ENCODE measurements at regions not wholly inside any gene's neighbourhood (a gene's known extent, or its start where the extent isn't known, plus 50 kb on each side); places are given as distances from the start of the nearest gene placed in this dataset.

DNA sequence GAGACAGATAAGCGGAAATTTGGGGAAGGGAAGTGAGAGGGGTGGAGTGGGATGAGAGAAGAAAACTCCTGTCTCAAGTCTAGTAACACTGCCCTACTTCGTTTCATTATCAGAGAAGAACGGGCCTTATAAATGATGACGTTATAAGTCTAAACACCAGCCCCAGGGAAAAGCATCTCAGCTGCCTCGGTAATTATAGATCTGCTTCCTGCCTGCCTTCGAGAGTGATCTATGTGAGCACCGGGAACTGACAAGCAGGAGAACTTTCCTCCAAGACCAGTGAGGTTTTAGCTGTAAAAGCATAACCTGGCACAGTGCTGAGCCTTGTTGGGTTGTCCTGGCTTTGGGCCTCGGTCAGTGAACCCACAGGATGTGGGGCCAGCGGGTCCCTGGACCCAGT is 227.9 kb upstream of the SIX2 start:
- H3K4me1 ChIP-seq (ENCODE audit: control insufficient read depth, insufficient read depth, low read length): peaks cover 32% of the 10 kb centered on the region
- no peak overlapping the region for H3K4me3 ChIP-seq (ENCODE audit: low read length)
- no peaks in the 10 kb centered on the region for H3K27me3 ChIP-seq (ENCODE audit: control insufficient read depth, insufficient read depth, low read length)
- peak; percentile 65 for DNase-seq
- WGBS (ENCODE audit: insufficient coverage): 27% methylated on average over 8 of the region's 9 CpGs
- no peaks in the 10 kb centered on the region for H3K9me3 ChIP-seq (replicated peaks; ENCODE audit: control insufficient read depth, low read depth, low read length)
- peak overlapping the region; percentile 90 for H3K27ac ChIP-seq (ENCODE audit: low read length)
- no peaks in the 10 kb centered on the region for H3K36me3 ChIP-seq (ENCODE audit: control insufficient read depth, insufficient read depth, low read length)

DNA sequence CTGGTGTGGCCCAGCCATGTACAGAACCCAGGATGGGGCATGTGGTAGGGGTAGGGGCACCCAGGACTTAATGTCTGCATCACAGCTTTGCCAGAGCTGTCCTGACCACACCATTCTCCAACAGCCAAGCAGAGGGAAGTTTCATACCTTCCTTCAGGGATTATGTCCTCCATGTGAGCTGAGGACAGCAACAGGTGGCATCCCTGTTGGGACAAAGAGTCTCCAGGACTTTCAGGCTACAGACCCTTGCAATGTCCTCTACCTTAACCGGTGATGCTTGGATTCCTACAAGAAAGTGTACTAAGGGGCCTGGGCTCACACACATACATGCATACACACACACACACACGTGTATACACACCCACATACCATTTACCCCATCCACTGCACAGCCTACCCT is 227.0 kb upstream of the SIX2 start:
- no peak overlapping the region for H3K4me3 ChIP-seq (ENCODE audit: low read length)
- no peak overlapping the region for H3K27ac ChIP-seq (ENCODE audit: low read length)
- H3K4me1 ChIP-seq (ENCODE audit: control insufficient read depth, insufficient read depth, low read length): peaks cover 28% of the 10 kb centered on the region
- H3K36me3 ChIP-seq (ENCODE audit: control insufficient read depth, insufficient read depth, low read length): no peaks in the 10 kb centered on the region
- DNase-seq: no peak
- no peaks in the 10 kb centered on the region for H3K27me3 ChIP-seq (ENCODE audit: control insufficient read depth, insufficient read depth, low read length)
- 100% methylated on average over 1 of the region's 2 CpGs for WGBS (ENCODE audit: insufficient coverage)
- no peaks in the 10 kb centered on the region for H3K9me3 ChIP-seq (replicated peaks; ENCODE audit: control insufficient read depth, low read depth, low read length)

DNA sequence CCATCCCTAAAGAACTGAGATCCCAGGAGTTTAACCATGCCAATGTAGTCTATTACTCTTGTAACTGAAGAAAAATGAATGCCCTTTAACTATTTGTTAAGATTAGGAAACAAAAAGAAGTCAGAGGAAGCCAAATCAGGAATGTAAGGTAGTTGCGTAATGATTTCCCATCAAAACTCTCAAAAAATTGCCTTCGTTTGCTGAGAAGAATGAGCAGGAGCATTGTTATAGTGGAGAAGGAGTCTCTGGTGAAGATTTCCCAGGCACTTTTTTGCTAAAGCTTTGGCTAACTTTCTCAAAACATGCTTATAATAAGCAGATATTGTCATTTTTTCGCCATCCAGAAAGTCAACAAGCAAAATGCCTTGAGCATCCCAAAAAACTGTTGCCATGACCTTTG is 224.0 kb upstream of the SIX2 start:
- no peak for DNase-seq
- Histone ChIP-seq H3K36me3 (ENCODE audit: control insufficient read depth, insufficient read depth, low read length) (no peaks in the 10 kb centered on the region), H3K27me3 (ENCODE audit: control insufficient read depth, insufficient read depth, low read length) (no peaks in the 10 kb centered on the region), H3K9me3 (replicated peaks; ENCODE audit: control insufficient read depth, low read depth, low read length) (no peaks in the 10 kb centered on the region), H3K4me3 (ENCODE audit: low read length) (no peak overlapping the region), H3K4me1 (ENCODE audit: control insufficient read depth, insufficient read depth, low read length) (peaks cover 23% of the 10 kb centered on the region), H3K27ac (ENCODE audit: low read length) (no peak overlapping the region)
- WGBS (ENCODE audit: insufficient coverage): no CpG with 5 or more reads among the region's 3 CpGs

DNA sequence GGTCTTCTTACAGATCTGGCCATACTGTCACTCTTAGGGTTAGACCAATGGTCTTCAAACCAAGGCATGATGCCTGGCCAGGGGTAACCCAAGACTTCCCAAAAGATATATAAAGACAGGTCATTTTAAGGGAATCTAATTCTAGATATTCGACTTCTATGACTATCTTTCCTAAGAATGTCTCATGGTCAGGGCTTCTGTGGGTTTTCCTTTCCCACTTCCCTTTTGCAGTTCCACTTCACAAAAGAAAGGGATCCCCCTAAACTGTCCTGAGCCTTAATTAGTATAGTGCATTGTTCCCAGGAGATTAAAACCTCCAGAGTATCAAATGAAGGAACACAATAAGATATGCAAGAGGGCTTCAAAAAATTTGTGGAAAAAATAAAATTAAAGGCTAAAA is 223.6 kb upstream of the SIX2 start:
- no peaks in the 10 kb centered on the region for H3K36me3 ChIP-seq (ENCODE audit: control insufficient read depth, insufficient read depth, low read length)
- no peak overlapping the region for H3K27ac ChIP-seq (ENCODE audit: low read length)
- peaks cover 18% of the 10 kb centered on the region for H3K4me1 ChIP-seq (ENCODE audit: control insufficient read depth, insufficient read depth, low read length)
- H3K27me3 ChIP-seq (ENCODE audit: control insufficient read depth, insufficient read depth, low read length): no peaks in the 10 kb centered on the region
- no peak overlapping the region for H3K4me3 ChIP-seq (ENCODE audit: low read length)
- no peak for DNase-seq
- H3K9me3 ChIP-seq (replicated peaks; ENCODE audit: control insufficient read depth, low read depth, low read length): no peaks in the 10 kb centered on the region
- no CpG with 5 or more reads among the region's 1 CpG for WGBS (ENCODE audit: insufficient coverage)

GRCh38 chr2:45229411-45229810 is 220.2 kb upstream of the SIX2 start:
- H3K4me1 ChIP-seq (ENCODE audit: control insufficient read depth, insufficient read depth, low read length): peaks cover 5% of the 10 kb centered on the region
- DNase-seq: peak; percentile 75
- WGBS (ENCODE audit: insufficient coverage): 25% methylated on average over 1 of the region's 1 CpG
- H3K27ac ChIP-seq (ENCODE audit: low read length): no peak overlapping the region
- H3K36me3 ChIP-seq (ENCODE audit: control insufficient read depth, insufficient read depth, low read length): no peaks in the 10 kb centered on the region
- peaks cover 2% of the 10 kb centered on the region for H3K27me3 ChIP-seq (ENCODE audit: control insufficient read depth, insufficient read depth, low read length)
- no peak overlapping the region for H3K4me3 ChIP-seq (ENCODE audit: low read length)
- H3K9me3 ChIP-seq (replicated peaks; ENCODE audit: control insufficient read depth, low read depth, low read length): peaks cover 6% of the 10 kb centered on the region

- no peaks in the 10 kb centered on the region for H3K36me3 ChIP-seq (ENCODE audit: control insufficient read depth, insufficient read depth, low read length)
- H3K4me3 ChIP-seq (ENCODE audit: low read length): no peak overlapping the region
- peaks cover 6% of the 10 kb centered on the region for H3K9me3 ChIP-seq (replicated peaks; ENCODE audit: control insufficient read depth, low read depth, low read length)
- H3K27me3 ChIP-seq (ENCODE audit: control insufficient read depth, insufficient read depth, low read length): peaks cover 4% of the 10 kb centered on the region
- no peak overlapping the region for H3K27ac ChIP-seq (ENCODE audit: low read length)
- DNase-seq: no peak
- H3K4me1 ChIP-seq (ENCODE audit: control insufficient read depth, insufficient read depth, low read length): peaks cover 10% of the 10 kb centered on the region
- 94% methylated on average over 3 of the region's 3 CpGs for WGBS (ENCODE audit: insufficient coverage)
These were observed 218.1 kb upstream of the SIX2 start for GRCh38 chr2:45227347-45227746.

DNA sequence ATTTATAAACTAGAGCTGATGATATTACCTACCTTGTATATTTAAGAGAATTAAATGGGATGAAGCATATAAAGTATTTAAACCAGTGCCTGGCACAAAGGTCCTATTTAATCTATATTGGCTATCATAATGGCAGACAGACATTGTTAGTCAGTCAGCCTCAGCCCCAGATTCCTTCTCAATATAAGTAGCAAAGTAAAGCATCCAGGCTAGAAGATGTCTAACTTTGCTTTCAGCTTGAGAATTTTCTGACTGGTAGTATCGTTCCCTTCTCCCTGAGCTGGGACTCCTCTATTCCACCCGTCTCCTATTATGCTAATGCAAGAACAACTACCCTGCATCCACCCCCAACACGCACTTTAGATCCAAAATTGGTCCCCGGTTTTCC is 215.7 kb upstream of the SIX2 start:
- no peaks in the 10 kb centered on the region for H3K36me3 ChIP-seq (ENCODE audit: control insufficient read depth, insufficient read depth, low read length)
- peaks cover 18% of the 10 kb centered on the region for H3K4me1 ChIP-seq (ENCODE audit: control insufficient read depth, insufficient read depth, low read length)
- H3K27ac ChIP-seq (ENCODE audit: low read length): no peak overlapping the region
- peaks cover 8% of the 10 kb centered on the region for H3K27me3 ChIP-seq (ENCODE audit: control insufficient read depth, insufficient read depth, low read length)
- WGBS (ENCODE audit: insufficient coverage): 65% methylated on average over 4 of the region's 4 CpGs
- no peak overlapping the region for H3K4me3 ChIP-seq (ENCODE audit: low read length)
- DNase-seq: no peak
- H3K9me3 ChIP-seq (replicated peaks; ENCODE audit: control insufficient read depth, low read depth, low read length): peaks cover 6% of the 10 kb centered on the region

DNA sequence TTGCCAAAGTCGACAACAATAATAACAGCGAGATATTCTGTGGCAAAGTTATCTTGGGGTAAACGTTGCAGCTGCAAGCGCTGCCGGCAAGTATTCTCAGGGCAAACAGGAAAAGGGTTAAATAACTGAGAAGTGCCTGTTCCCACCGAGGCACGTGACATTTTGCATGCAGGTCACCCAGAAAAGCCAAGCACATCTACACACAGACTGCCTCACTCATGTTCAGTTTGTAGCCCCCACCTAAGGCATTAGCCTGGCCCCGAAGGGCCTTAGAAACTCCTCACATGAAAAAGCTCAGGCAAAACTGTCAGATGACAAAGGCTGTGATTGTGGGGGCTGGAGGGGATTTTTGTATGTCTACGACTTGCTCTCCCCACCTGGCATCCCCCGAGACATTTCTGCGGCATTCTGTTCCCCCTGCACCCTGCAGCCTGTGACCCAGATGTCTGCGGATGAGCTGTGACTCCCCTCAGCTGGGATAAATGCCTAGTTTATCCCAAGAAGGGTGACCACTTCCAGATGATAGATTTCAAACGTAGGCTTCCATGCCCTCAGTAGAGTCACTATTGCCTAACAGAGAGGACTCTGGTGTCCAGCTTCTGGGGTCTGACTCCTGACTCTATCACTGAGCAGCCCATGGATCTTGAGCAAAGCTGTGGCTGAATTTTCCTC is 215.2 kb upstream of the SIX2 start:
- Histone ChIP-seq H3K4me3 (ENCODE audit: low read length) (no peak overlapping the region), H3K9me3 (replicated peaks; ENCODE audit: control insufficient read depth, low read depth, low read length) (peaks cover 6% of the 10 kb centered on the region), H3K27ac (ENCODE audit: low read length) (no peak overlapping the region), H3K4me1 (ENCODE audit: control insufficient read depth, insufficient read depth, low read length) (peaks cover 20% of the 10 kb centered on the region), H3K36me3 (ENCODE audit: control insufficient read depth, insufficient read depth, low read length) (no peaks in the 10 kb centered on the region), H3K27me3 (ENCODE audit: control insufficient read depth, insufficient read depth, low read length) (peaks cover 8% of the 10 kb centered on the region)
- 23% methylated on average over 7 of the region's 13 CpGs for WGBS (ENCODE audit: insufficient coverage)
- no peak for DNase-seq

DNA sequence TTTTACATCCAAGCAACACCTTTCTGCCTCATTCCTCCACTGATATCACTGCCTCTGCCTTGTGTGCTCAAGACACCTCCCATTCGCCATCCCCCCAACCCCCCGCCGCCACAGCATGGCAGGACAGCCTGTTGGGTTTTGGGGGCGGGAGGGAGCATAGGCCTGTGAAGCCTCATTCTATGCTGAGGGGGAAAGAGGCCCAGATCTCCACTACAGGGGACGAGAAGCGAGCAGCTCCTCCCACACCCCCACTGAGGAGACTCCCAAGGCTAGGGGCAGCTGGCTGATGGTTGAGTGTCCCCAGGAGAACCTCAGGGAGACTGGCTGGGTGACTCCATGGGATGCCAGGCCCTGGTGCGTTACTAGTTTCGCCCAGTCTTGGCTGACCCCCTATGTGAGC is 214.3 kb upstream of the SIX2 start:
- Histone ChIP-seq H3K4me1 (ENCODE audit: control insufficient read depth, insufficient read depth, low read length) (peaks cover 18% of the 10 kb centered on the region), H3K27me3 (ENCODE audit: control insufficient read depth, insufficient read depth, low read length) (peaks cover 8% of the 10 kb centered on the region), H3K4me3 (ENCODE audit: low read length) (no peak overlapping the region), H3K27ac (ENCODE audit: low read length) (no peak overlapping the region), H3K36me3 (ENCODE audit: control insufficient read depth, insufficient read depth, low read length) (no peaks in the 10 kb centered on the region), H3K9me3 (replicated peaks; ENCODE audit: control insufficient read depth, low read depth, low read length) (peaks cover 6% of the 10 kb centered on the region)
- no peak for DNase-seq
- whole genome bisulfite sequencing (ENCODE audit: insufficient coverage): 53% methylated on average over 2 of the region's 8 CpGs

DNA sequence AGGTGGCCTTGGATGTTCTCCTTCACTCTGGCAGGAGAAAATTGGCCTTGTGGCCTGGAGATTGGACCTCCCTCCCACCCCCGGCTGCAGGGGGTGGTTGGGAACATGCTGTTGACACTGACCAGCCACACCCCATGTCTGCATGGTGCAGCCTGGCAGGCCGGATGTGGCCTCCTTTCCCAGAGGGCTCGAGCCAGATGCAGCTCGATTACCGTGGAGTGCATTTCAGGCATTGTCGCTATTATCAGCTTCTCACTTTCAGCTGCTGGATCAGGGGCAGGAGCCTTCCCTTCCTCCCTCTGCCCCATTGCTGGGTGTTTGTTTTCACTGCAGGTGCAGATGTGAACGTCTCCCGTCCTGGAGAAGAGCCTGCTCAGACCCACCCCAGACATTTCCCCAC is 211.0 kb upstream of the SIX2 start:
- Histone ChIP-seq H3K4me3 (ENCODE audit: low read length) (no peak overlapping the region), H3K36me3 (ENCODE audit: control insufficient read depth, insufficient read depth, low read length) (no peaks in the 10 kb centered on the region), H3K4me1 (ENCODE audit: control insufficient read depth, insufficient read depth, low read length) (peaks cover 18% of the 10 kb centered on the region), H3K27ac (ENCODE audit: low read length) (no peak overlapping the region), H3K9me3 (replicated peaks; ENCODE audit: control insufficient read depth, low read depth, low read length) (no peaks in the 10 kb centered on the region), H3K27me3 (ENCODE audit: control insufficient read depth, insufficient read depth, low read length) (peaks cover 8% of the 10 kb centered on the region)
- WGBS (ENCODE audit: insufficient coverage): 31% methylated on average over 5 of the region's 8 CpGs
- DNase-seq: peak; percentile 27

DNA sequence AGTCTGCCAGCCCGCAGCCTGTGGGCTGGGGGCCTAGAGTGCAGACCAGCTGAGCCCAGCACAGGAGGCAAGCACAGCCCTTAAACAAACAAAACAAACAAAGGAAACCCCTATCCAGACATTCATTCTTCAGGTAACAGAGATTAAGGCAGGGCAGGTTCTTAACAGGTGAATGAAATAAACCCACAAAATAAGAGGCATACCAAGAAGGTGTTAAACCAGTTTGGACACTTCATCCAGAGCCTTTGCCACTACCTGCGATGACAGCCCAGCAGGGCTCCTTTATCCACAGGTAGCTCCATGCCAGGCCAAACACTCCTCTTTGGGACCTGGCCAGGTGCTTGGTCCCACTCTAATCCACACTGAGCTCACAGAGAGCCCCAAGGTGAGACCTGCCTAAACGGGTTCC is 209.7 kb upstream of the SIX2 start:
- no peaks in the 10 kb centered on the region for H3K9me3 ChIP-seq (replicated peaks; ENCODE audit: control insufficient read depth, low read depth, low read length)
- H3K4me1 ChIP-seq (ENCODE audit: control insufficient read depth, insufficient read depth, low read length): peaks cover 13% of the 10 kb centered on the region
- DNase-seq: no peak
- no peak overlapping the region for H3K4me3 ChIP-seq (ENCODE audit: low read length)
- peaks cover 4% of the 10 kb centered on the region for H3K27me3 ChIP-seq (ENCODE audit: control insufficient read depth, insufficient read depth, low read length)
- 43% methylated on average over 2 of the region's 3 CpGs for WGBS (ENCODE audit: insufficient coverage)
- H3K36me3 ChIP-seq (ENCODE audit: control insufficient read depth, insufficient read depth, low read length): no peaks in the 10 kb centered on the region
- H3K27ac ChIP-seq (ENCODE audit: low read length): no peak overlapping the region

Measured in muscle of leg (tissue), 3 donors.